Astrocyte (in vitro differentiated cells and primary cell): ENCODE measurements at regions not wholly inside any gene's neighbourhood (a gene's known extent, or its start where the extent isn't known, plus 50 kb on each side); places are given as distances from the start of the nearest gene placed in this dataset.

Experiments
- DNase-seq: peaks from one replicate; pipeline ENCODE4 v3.0.0-alpha.2; 2010; ENCODE audit warnings: low read depth
- FAIRE-seq: peaks from 2 replicates; lab custom pipeline; 2011; peaks lifted over from hg19 to GRCh38; lab: Jason Lieb, UNC
- H2AFZ ChIP-seq: 2 replicates; pipeline ENCODE4 v1.6.0; 2012; ENCODE audit warnings: low read depth, low read length, inconsistent platforms
- H3K27ac ChIP-seq: 2 replicates; pipeline ENCODE4 v1.5.1; 2011; ENCODE audit warnings: low read depth, low read length, inconsistent platforms
- H3K27me3 ChIP-seq: 2 replicates; pipeline ENCODE4 v1.6.0; 2011; ENCODE audit warnings: low read length, inconsistent platforms; ENCODE audit not compliant: insufficient read depth
- H3K36me3 ChIP-seq: 2 replicates; pipeline ENCODE4 v1.5.1; 2011; ENCODE audit warnings: low read length, inconsistent platforms; ENCODE audit not compliant: insufficient read depth
- H3K4me1 ChIP-seq: 2 replicates; pipeline ENCODE4 v1.5.1; 2011; ENCODE audit warnings: low read length, inconsistent platforms; ENCODE audit not compliant: insufficient read depth
- H3K4me2 ChIP-seq: 2 replicates; pipeline ENCODE4 v1.6.0; 2012; ENCODE audit warnings: low read length, inconsistent platforms
- H3K4me3 ChIP-seq: 2 replicates; pipeline ENCODE4 v1.5.1; 2011; ENCODE audit warnings: low read depth, mild to moderate bottlenecking, low read length, inconsistent platforms; ENCODE audit not compliant: insufficient read depth
- H3K79me2 ChIP-seq: 2 replicates; pipeline ENCODE4 v1.6.0; 2012; ENCODE audit warnings: mild to moderate bottlenecking, low read length, inconsistent platforms; ENCODE audit not compliant: insufficient read depth
- H3K9ac ChIP-seq: 2 replicates; pipeline ENCODE4 v1.6.0; 2012; ENCODE audit warnings: mild to moderate bottlenecking, low read length, inconsistent platforms
- H3K9me3 ChIP-seq: 2 replicates; pipeline ENCODE4 v1.5.1; 2012; ENCODE audit warnings: low read depth, mild to moderate bottlenecking, low read length, inconsistent platforms; ENCODE audit not compliant: insufficient read depth
- H4K20me1 ChIP-seq: 2 replicates; pipeline ENCODE4 v1.6.0; 2012; ENCODE audit warnings: low read length, inconsistent platforms; ENCODE audit not compliant: insufficient read depth
- H3K27ac Mint-ChIP-seq: one replicate; pipeline ENCODE4 v1.8.0; 2021; ENCODE audit warnings: mild to moderate bottlenecking, mixed read lengths; ENCODE audit not compliant: unreplicated experiment
- H3K27me3 Mint-ChIP-seq: one replicate; pipeline ENCODE4 v1.8.0; 2021; ENCODE audit warnings: low read depth, mixed read lengths; ENCODE audit not compliant: unreplicated experiment
- H3K36me3 Mint-ChIP-seq: one replicate; pipeline ENCODE4 v1.8.0; 2021; ENCODE audit warnings: low read depth, mixed read lengths; ENCODE audit not compliant: unreplicated experiment
- H3K4me1 Mint-ChIP-seq: one replicate; pipeline ENCODE4 v1.8.0; 2021; ENCODE audit warnings: low read depth, mixed read lengths; ENCODE audit not compliant: unreplicated experiment
- H3K4me3 Mint-ChIP-seq: one replicate; pipeline ENCODE4 v1.8.0; 2021; ENCODE audit warnings: mild to moderate bottlenecking, moderate library complexity, mixed read lengths; ENCODE audit not compliant: unreplicated experiment
- H3K9me3 Mint-ChIP-seq: one replicate; pipeline ENCODE4 v1.8.0; 2021; ENCODE audit warnings: mild to moderate bottlenecking, mixed read lengths; ENCODE audit not compliant: unreplicated experiment
- EZH2 ChIP-seq: IDR thresholded peaks from 2 replicates; pipeline ENCODE4 v1.6.1; 2012; ENCODE audit warnings: mild to moderate bottlenecking, low read length, inconsistent platforms; ENCODE audit not compliant: insufficient read depth
- TF ChIP-seq, protein P1 (sequence below): IDR thresholded peaks from 2 replicates; pipeline ENCODE4 v1.5.1; 2011; ENCODE audit warnings: low read depth, mild to moderate bottlenecking, inconsistent platforms, low read length, moderate library complexity; ENCODE audit not compliant: insufficient read depth

DNA sequence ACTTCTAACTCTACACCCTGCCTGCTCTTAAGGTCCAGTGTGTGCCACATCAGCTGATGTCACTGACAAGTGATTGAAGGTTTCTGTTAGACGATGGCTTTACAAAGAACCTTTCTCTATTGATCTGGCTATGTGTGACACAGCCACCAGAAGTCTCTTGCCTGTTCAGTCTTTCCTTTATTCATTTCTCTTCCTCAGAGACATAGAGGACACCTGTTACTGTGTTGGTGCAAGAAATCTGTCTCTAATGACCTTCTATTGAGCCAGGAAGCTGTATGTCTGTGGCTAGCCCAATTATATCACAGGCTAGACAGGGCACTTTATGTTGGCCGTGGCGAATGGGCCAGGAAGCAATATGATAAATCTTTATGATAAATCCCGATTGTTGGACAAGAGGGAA, 173.3 kb upstream of the GAP43 start:
- FAIRE-seq = no peak
- no peak overlapping the region for H3K4me3 Mint-ChIP-seq
- no peak overlapping the region for H3K27ac Mint-ChIP-seq

GRCh38 chr3:115464036-115464435, 159.3 kb upstream of the GAP43 start:
- no peak for DNase-seq
- no peak overlapping the region for H3K27ac ChIP-seq
- H3K4me2 ChIP-seq = no peak overlapping the region
- Mint-ChIP-seq H3K27ac (no peak overlapping the region), H3K4me1 (peaks cover 5% of the 10 kb centered on the region), H3K36me3 (no peaks in the 10 kb centered on the region), H3K27me3 (no peaks in the 10 kb centered on the region), H3K9me3 (no peaks in the 10 kb centered on the region), H3K4me3 (no peak overlapping the region)
- H3K36me3 ChIP-seq = no peaks in the 10 kb centered on the region
- H3K4me3 ChIP-seq = no peak overlapping the region
- H3K9ac ChIP-seq = no peak overlapping the region
- H4K20me1 ChIP-seq = no peaks in the 10 kb centered on the region
- no peaks in the 10 kb centered on the region for H3K27me3 ChIP-seq
- TF ChIP-seq, protein P1, sequence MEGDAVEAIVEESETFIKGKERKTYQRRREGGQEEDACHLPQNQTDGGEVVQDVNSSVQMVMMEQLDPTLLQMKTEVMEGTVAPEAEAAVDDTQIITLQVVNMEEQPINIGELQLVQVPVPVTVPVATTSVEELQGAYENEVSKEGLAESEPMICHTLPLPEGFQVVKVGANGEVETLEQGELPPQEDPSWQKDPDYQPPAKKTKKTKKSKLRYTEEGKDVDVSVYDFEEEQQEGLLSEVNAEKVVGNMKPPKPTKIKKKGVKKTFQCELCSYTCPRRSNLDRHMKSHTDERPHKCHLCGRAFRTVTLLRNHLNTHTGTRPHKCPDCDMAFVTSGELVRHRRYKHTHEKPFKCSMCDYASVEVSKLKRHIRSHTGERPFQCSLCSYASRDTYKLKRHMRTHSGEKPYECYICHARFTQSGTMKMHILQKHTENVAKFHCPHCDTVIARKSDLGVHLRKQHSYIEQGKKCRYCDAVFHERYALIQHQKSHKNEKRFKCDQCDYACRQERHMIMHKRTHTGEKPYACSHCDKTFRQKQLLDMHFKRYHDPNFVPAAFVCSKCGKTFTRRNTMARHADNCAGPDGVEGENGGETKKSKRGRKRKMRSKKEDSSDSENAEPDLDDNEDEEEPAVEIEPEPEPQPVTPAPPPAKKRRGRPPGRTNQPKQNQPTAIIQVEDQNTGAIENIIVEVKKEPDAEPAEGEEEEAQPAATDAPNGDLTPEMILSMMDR = no peak
- no peak for TF ChIP-seq EZH2
- no peaks in the 10 kb centered on the region for H3K9me3 ChIP-seq
- H3K4me1 ChIP-seq = no peaks in the 10 kb centered on the region
- no peaks in the 10 kb centered on the region for H3K79me2 ChIP-seq
- H2AFZ ChIP-seq = no peak overlapping the region
- FAIRE-seq = no peak

More for the DNA sequence above, 173.3 kb upstream of the GAP43 start:
- no peaks in the 10 kb centered on the region for H3K4me1 Mint-ChIP-seq
- Histone ChIP-seq H3K4me1 (no peaks in the 10 kb centered on the region), H3K27me3 (no peaks in the 10 kb centered on the region), H4K20me1 (no peaks in the 10 kb centered on the region), H3K4me3 (no peak overlapping the region), H2AFZ (no peak overlapping the region), H3K36me3 (no peaks in the 10 kb centered on the region), H3K4me2 (no peak overlapping the region), H3K9me3 (no peaks in the 10 kb centered on the region), H3K79me2 (no peaks in the 10 kb centered on the region), H3K9ac (no peak overlapping the region), H3K27ac (no peak overlapping the region)
- H3K27me3 Mint-ChIP-seq = no peaks in the 10 kb centered on the region
- TF ChIP-seq EZH2 = no peak
- TF ChIP-seq, protein P1 = no peak
- H3K9me3 Mint-ChIP-seq = no peaks in the 10 kb centered on the region
- no peaks in the 10 kb centered on the region for H3K36me3 Mint-ChIP-seq
- no peak for DNase-seq

GRCh38 chr3:115469649-115470048, 153.7 kb upstream of the GAP43 start:
- Mint-ChIP-seq H3K36me3 (no peaks in the 10 kb centered on the region), H3K27ac (no peak overlapping the region), H3K4me1 (no peaks in the 10 kb centered on the region), H3K27me3 (peaks cover 2% of the 10 kb centered on the region), H3K4me3 (no peak overlapping the region), H3K9me3 (no peaks in the 10 kb centered on the region)
- FAIRE-seq (no peak), DNase-seq (no peak)
- no peaks in the 10 kb centered on the region for H3K79me2 ChIP-seq
- no peaks in the 10 kb centered on the region for H3K27me3 ChIP-seq
- no peak overlapping the region for H3K9ac ChIP-seq
- H4K20me1 ChIP-seq = no peaks in the 10 kb centered on the region
- no peak overlapping the region for H3K27ac ChIP-seq
- no peak overlapping the region for H3K4me3 ChIP-seq
- no peaks in the 10 kb centered on the region for H3K9me3 ChIP-seq
- no peak overlapping the region for H3K4me2 ChIP-seq
- H3K36me3 ChIP-seq = no peaks in the 10 kb centered on the region
- no peaks in the 10 kb centered on the region for H3K4me1 ChIP-seq
- H2AFZ ChIP-seq = no peak overlapping the region
- TF ChIP-seq EZH2 = no peak
- TF ChIP-seq, protein P1 = no peak
